Loucy (cell line): ENCODE measurements at regions not wholly inside any gene's neighbourhood (a gene's known extent, or its start where the extent isn't known, plus 50 kb on each side); places are given as distances from the start of the nearest gene placed in this dataset.

ENCODE experiments used
- H2AFZ ChIP-seq: fragments of 200-600 bp; sonication (generic); 2 replicates; pipeline ENCODE4 v1.6.0; 2016; ENCODE audit warnings: antibody characterized with exemption, mild to moderate bottlenecking, low read length, moderate library complexity
- H3F3A ChIP-seq: fragments of 200-600 bp; 2 replicates; pipeline ENCODE4 v1.6.0; 2016; ENCODE audit warnings: antibody characterized with exemption, low read depth, mild to moderate bottlenecking
- H3K27me3 ChIP-seq: fragments of 200-600 bp; sonication (generic); 2 replicates; pipeline ENCODE4 v1.6.1; 2014; ENCODE audit warnings: low read length, mild to moderate bottlenecking; ENCODE audit not compliant: insufficient read depth, poor library complexity, severe bottlenecking
- H3K36me3 ChIP-seq: fragments of 200-600 bp; sonication (generic); 2 replicates; pipeline ENCODE4 v1.6.1; 2016; ENCODE audit warnings: low read length; ENCODE audit not compliant: insufficient read depth
- H3K4me1 ChIP-seq: fragments of 200-600 bp; sonication (generic); 2 replicates; pipeline ENCODE4 v1.5.1; 2014; ENCODE audit warnings: low read length, mild to moderate bottlenecking; ENCODE audit not compliant: insufficient read depth, poor library complexity, severe bottlenecking
- H3K4me2 ChIP-seq: fragments of 200-600 bp; sonication (generic); 2 replicates; pipeline ENCODE4 v1.6.0; 2014; ENCODE audit warnings: antibody characterized with exemption, low read length, low read depth, mild to moderate bottlenecking; ENCODE audit not compliant: poor library complexity, severe bottlenecking
- H3K4me3 ChIP-seq: fragments of 200-600 bp; sonication (generic); 2 replicates; pipeline ENCODE4 v1.5.1; 2014; ENCODE audit warnings: low read length, mild to moderate bottlenecking, mixed read lengths; ENCODE audit not compliant: poor library complexity, severe bottlenecking
- H3K79me2 ChIP-seq: fragments of 200-600 bp; sonication (generic); 2 replicates; pipeline ENCODE4 v1.6.1; 2014; ENCODE audit warnings: low read length; ENCODE audit not compliant: insufficient read depth
- H3K9ac ChIP-seq: fragments of 200-600 bp; sonication (generic); 2 replicates; pipeline ENCODE4 v1.6.0; 2014; ENCODE audit warnings: mild to moderate bottlenecking, low read depth, low read length, moderate library complexity; ENCODE audit not compliant: poor library complexity, severe bottlenecking
- H3K9me2 ChIP-seq: fragments of 200-600 bp; sonication (generic); replicated peaks from 2 replicates; pipeline ENCODE4 v1.6.1; 2016; ENCODE audit warnings: low read depth, low read length, mixed read lengths
- H3K9me3 ChIP-seq: fragments of 200-600 bp; sonication (generic); 2 replicates; pipeline ENCODE4 v1.6.1; 2014; ENCODE audit warnings: mild to moderate bottlenecking, antibody characterized with exemption, low read length, low read depth; ENCODE audit not compliant: insufficient read depth
- H4K20me1 ChIP-seq: fragments of 200-600 bp; sonication (generic); 2 replicates; pipeline ENCODE4 v1.6.0; 2014; ENCODE audit warnings: antibody characterized with exemption, low read length, mild to moderate bottlenecking; ENCODE audit not compliant: insufficient read depth, poor library complexity, severe bottlenecking
- CTCF ChIP-seq: fragments of 200-600 bp; sonication (generic); conservative IDR thresholded peaks from 2 replicates; pipeline ENCODE4 v1.5.1; 2014; ENCODE audit warnings: mild to moderate bottlenecking, antibody characterized with exemption, low read length
- EZH2phosphoT487 ChIP-seq: fragments of 200-600 bp; IDR thresholded peaks from 2 replicates; pipeline ENCODE4 v1.6.1; 2018; ENCODE audit warnings: antibody characterized with exemption, mild to moderate bottlenecking, moderate library complexity, borderline replicate concordance

GRCh38 chr6:47091886-47092668 is 49.9 kb upstream of the ADGRF1 start:
- no peaks in the 10 kb centered on the region for H3K9me3 ChIP-seq
- no peak overlapping the region for H3K4me2 ChIP-seq
- no peaks in the 10 kb centered on the region for H4K20me1 ChIP-seq
- peaks cover 12% of the 10 kb centered on the region for H3K4me1 ChIP-seq
- H3K79me2 ChIP-seq: no peaks in the 10 kb centered on the region
- no peaks in the 10 kb centered on the region for H3F3A ChIP-seq
- H3K9me2 ChIP-seq: no peaks in the 10 kb centered on the region
- H3K9ac ChIP-seq: no peak overlapping the region
- H3K27me3 ChIP-seq: no peaks in the 10 kb centered on the region
- H2AFZ ChIP-seq: no peak overlapping the region
- no peaks in the 10 kb centered on the region for H3K36me3 ChIP-seq
- no peak overlapping the region for H3K4me3 ChIP-seq
- no peak for TF ChIP-seq EZH2phosphoT487
- TF ChIP-seq CTCF: no peak
